ENCODE measurements at regions not wholly inside any gene's neighbourhood (a gene's known extent, or its start where the extent isn't known, plus 50 kb on each side); places are given as distances from the start of the nearest gene placed in this dataset.

DNA sequence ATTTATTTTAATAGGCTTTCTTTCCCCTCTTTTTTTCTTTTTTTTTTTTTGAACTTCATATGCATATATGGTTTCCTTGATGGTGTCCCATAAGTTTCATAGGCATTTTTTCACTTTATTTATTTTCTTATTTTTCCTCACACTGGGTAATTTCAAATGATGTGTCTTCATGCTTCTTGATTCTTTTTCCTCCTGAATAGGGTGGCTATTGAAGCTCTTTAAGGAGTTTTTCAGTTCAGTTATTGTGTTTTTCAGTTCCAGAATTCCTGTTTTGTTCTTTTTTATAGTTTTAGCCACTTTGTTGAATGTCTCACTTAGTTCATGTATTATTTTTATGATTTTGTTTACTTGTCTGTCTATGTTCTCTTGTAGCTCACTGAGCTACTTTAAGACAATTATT lies 273.2 kb downstream of the NFKBIZ start:
- no peak for TF ChIP-seq HNF4A (conservative IDR thresholded peaks at IDR 0.05)
- TF ChIP-seq FOXA1 (IDR thresholded peaks at IDR 0.05) = no peak
- TF ChIP-seq GABPA (IDR thresholded peaks at IDR 0.05 in 1 of 2, conservative IDR thresholded peaks at IDR 0.05 in 1 of 2) = no peak
- TF ChIP-seq, protein P1, sequence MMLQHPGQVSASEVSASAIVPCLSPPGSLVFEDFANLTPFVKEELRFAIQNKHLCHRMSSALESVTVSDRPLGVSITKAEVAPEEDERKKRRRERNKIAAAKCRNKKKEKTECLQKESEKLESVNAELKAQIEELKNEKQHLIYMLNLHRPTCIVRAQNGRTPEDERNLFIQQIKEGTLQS (IDR thresholded peaks at IDR 0.05) = no peak
- no peak for TF ChIP-seq ZBTB33 (IDR thresholded peaks at IDR 0.05)
- no peak for TF ChIP-seq CTCF (IDR thresholded peaks at IDR 0.05; ENCODE audit: low read depth, low read length, missing input control)
- no peak for TF ChIP-seq RAD21 (IDR thresholded peaks at IDR 0.05)
- no peak for TF ChIP-seq FOXA2 (IDR thresholded peaks at IDR 0.05)
- TF ChIP-seq HNF4G (IDR thresholded peaks at IDR 0.05) = no peak
- TF ChIP-seq EGR1 (IDR thresholded peaks at IDR 0.05; ENCODE audit: low read depth in 2 of 2) = no peak
- H3K36me3 ChIP-seq (ENCODE audit: control insufficient read depth in 4 of 4, insufficient read depth in 3 of 4, low read depth in 1 of 4, low read length in 3 of 4) = no peaks in the 10 kb centered on the region

GRCh38 chr3:102123590-102124190 lies 274.4 kb downstream of the NFKBIZ start:
- Histone ChIP-seq H3K36me3 (ENCODE audit: control insufficient read depth in 4 of 4, insufficient read depth in 3 of 4, low read depth in 1 of 4, low read length in 3 of 4) (no peaks in the 10 kb centered on the region), H3K4me1 (ENCODE audit: control insufficient read depth in 4 of 4, insufficient read depth in 4 of 4, low read length in 3 of 4) (peaks cover 0 to 17% (median 15%) of the 10 kb centered on the region in 4 donors), H3K9ac (ENCODE audit: low read depth in 1 of 2, low read length in 2 of 2) (no peak overlapping the region), H3K27me3 (ENCODE audit: control insufficient read depth in 4 of 4, insufficient read depth in 4 of 4, low read length in 3 of 4) (no peaks in the 10 kb centered on the region), H3K27ac (ENCODE audit: low read depth in 1 of 2, low read length in 2 of 2) (peak overlapping the region in 1 of 2 donors; percentile 84), H3K4me3 (ENCODE audit: low read depth in 1 of 3, low read length in 3 of 3) (no peak overlapping the region), H3K9me3 (ENCODE audit: control insufficient read depth in 4 of 4, low read length in 3 of 4) (peaks cover 0 to 3% (median under 1%) of the 10 kb centered on the region in 4 donors)
- no peak for DNase-seq (ENCODE audit: low spot score)
- 72% methylated on average over 2 of the region's 2 CpGs for WGBS
- TF ChIP-seq RAD21 (IDR thresholded peaks at IDR 0.05) (no peak), HNF4A (conservative IDR thresholded peaks at IDR 0.05) (no peak), TAF1 (conservative IDR thresholded peaks at IDR 0.05) (no peak), EGR1 (IDR thresholded peaks at IDR 0.05; ENCODE audit: low read depth in 2 of 2) (no peak), ZBTB33 (IDR thresholded peaks at IDR 0.05) (no peak), NR2F2 (IDR thresholded peaks at IDR 0.05) (no peak), RXRA (IDR thresholded peaks at IDR 0.05) (no peak), HNF4G (IDR thresholded peaks at IDR 0.05) (no peak), MAX (IDR thresholded peaks at IDR 0.05) (no peak), FOXA2 (IDR thresholded peaks at IDR 0.05) (no peak), FOXA1 (IDR thresholded peaks at IDR 0.05) (no peak), GABPA (IDR thresholded peaks at IDR 0.05 in 1 of 2, conservative IDR thresholded peaks at IDR 0.05 in 1 of 2) (no peak)
- TF ChIP-seq, protein P1 (IDR thresholded peaks at IDR 0.05) = no peak

More for the DNA sequence above, 273.2 kb downstream of the NFKBIZ start:
- Histone ChIP-seq H3K9ac (ENCODE audit: low read depth in 1 of 2, low read length in 2 of 2) (no peak overlapping the region), H3K4me3 (ENCODE audit: low read depth in 1 of 3, low read length in 3 of 3) (no peak overlapping the region), H3K4me1 (ENCODE audit: control insufficient read depth in 4 of 4, insufficient read depth in 4 of 4, low read length in 3 of 4) (peaks cover 0 to 17% (median 15%) of the 10 kb centered on the region in 4 donors), H3K27ac (ENCODE audit: low read depth in 1 of 2, low read length in 2 of 2) (no peak overlapping the region), H3K9me3 (ENCODE audit: control insufficient read depth in 4 of 4, low read length in 3 of 4) (peaks cover 0 to 3% (median under 1%) of the 10 kb centered on the region in 4 donors), H3K27me3 (ENCODE audit: control insufficient read depth in 4 of 4, insufficient read depth in 4 of 4, low read length in 3 of 4) (no peaks in the 10 kb centered on the region)
- no peak for DNase-seq (ENCODE audit: low spot score)
